HG03097 (cell line): ENCODE measurements at regions not wholly inside any gene's neighbourhood (a gene's known extent, or its start where the extent isn't known, plus 50 kb on each side); places are given as distances from the start of the nearest gene placed in this dataset.

ENCODE experiments used
- ATAC-seq: cut with Tn5 transposase; IDR thresholded peaks from one replicate; pipeline ENCODE4 v1.9.1; 2021; ENCODE audit not compliant: unreplicated experiment, low FRiP score

DNA sequence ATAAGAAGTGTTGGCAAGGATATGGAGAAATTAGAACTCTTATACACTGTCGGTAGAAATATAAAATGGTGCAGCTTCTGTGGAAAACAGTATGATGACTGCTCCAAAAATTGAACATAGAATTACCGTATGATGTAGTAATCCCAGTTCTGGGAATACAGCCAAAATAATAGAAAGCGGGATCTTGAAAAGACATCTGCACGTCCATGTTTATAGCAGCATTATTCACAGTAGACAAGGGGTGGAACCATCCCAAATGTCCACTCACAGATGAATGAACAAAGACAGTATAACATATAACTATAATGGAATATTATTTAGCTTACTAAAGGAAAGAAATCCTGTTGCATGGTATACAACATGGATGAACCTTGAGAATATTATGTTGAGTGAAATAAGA lies 257.7 kb downstream of the TDRD15 start:
- no peak for ATAC-seq

DNA sequence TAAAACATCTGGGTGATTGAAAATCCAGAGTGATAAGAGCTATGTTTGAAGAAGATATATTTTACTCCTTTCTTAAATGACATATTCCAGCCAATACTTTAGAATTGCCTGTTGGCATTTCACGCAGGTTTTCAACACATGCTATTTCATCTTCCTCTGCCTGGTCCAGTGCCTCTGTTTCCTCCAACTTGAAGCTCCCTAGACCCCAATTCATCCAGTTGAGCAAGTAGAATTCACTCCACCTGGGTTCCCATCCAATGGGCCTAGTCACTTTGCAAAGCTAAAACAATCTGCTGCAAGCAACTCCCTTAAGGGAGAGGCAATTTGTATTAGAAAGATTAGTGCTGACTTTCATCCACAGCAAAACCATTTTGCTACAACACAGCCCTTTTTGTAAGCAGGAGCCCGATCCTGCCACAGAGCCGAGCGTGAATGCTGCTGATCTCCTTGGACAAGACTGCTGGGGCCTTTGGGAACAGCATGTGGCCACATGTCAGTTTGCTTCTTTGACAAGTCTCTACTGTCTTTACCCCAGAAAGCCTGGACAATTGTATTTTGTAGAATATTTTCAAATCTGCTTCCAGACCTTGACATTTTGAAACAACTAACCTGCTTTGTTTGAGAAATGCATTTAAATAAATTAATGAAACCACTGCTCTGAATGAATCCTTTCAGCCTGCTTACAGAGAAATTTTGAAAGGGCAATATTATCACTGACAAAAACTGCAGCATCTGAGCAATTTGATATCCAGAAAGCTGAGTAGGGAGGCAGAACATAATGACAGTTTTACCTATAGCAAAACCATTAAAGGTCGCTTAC lies 259.1 kb downstream of the TDRD15 start:
- ATAC-seq = no peak

DNA sequence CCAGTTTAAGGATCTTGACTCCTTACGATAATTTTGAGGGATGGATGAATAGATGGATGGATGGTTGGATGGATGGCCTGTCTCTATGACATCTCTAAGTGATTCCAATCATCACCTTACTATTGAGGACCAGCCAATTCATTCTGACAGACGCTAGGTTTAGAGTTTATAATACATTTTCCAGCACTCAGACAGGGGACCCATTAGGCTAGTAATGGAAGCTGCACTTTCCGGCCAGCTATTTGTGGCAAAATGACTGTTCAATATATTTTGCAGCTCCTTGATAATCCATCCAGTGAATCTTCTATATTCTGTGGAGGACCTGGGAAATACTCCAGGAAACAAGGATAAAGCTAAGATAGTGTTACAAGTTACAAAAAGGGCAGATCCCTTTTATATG lies 262.9 kb downstream of the TDRD15 start:
- ATAC-seq = no peak

DNA sequence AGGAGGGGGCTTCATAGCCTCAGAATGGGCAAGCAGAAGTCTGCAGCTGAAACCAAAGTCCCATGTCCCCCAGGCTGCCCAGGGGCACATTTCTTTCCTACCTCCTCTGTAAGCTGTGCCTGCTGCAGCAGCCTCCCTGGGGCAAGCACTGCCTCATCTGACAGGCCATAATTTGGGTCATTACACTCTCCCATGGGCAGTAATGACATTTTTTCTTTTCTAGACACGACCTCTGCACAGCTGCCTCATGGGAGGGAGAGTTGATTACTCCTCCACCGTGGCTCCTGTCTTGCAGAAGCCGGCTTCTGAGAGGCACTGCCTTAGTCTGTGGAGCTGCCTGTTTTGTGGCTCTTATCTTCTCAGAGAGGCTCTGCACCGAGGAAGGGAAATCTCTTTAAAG lies 268.9 kb downstream of the TDRD15 start:
- no peak for ATAC-seq

DNA sequence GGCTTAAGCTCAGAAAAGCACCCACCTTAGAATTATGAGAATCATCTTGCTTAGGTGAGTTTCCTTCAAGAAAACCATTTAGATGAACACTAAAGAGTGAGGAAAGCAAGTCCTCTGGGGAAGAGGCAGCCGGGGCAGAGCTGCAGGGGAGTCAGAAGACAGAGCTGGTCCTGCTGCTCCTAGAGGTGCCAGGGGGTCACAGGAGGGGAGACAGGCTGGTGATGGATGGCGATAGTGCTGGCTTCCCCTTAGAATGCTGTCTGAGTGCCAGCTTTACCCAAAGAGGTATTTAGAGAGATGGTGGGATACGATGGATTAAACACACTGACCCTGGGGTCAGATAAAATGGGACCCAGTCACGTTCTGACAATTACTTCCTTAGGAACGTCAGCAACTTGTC lies 269.4 kb downstream of the TDRD15 start:
- no peak for ATAC-seq

DNA sequence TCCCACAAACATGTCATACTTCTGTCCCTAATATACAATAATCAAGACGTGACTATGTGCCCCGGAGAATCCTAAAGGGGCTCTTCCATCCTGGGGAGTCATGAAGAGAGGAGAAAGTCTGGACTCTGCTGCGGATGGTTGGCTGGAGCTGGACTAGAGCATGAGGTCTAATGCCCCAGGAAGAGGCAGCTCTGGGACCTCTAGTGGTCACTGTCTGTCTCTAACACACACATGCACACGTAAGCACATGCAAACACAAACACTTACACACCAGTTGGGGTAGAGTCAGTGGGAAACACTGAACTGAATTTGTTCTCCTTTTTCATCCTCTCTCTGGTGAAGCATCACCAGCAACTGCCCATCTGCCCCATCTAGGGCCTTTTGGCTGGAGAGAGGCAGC lies 271.6 kb downstream of the TDRD15 start:
- no peak for ATAC-seq

DNA sequence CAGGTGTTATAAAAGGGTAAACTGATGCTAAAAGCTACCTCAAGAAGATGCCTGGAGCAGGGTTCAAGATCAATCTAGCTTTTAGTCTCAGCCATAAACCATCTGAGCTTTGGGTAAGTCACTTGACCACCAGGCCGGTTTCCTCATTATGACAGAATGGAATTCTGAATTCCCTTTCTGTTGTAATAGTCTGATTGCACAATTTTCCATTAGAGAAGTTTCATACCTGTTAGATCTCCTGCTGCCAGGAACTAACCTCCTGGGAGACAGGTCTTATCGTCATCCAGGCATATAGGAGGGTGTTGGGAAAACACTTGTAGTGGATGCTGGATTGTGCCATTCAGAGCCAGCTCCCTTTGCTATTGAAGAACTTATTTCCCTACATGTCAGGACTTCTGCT lies 272.5 kb downstream of the TDRD15 start:
- ATAC-seq = no peak

DNA sequence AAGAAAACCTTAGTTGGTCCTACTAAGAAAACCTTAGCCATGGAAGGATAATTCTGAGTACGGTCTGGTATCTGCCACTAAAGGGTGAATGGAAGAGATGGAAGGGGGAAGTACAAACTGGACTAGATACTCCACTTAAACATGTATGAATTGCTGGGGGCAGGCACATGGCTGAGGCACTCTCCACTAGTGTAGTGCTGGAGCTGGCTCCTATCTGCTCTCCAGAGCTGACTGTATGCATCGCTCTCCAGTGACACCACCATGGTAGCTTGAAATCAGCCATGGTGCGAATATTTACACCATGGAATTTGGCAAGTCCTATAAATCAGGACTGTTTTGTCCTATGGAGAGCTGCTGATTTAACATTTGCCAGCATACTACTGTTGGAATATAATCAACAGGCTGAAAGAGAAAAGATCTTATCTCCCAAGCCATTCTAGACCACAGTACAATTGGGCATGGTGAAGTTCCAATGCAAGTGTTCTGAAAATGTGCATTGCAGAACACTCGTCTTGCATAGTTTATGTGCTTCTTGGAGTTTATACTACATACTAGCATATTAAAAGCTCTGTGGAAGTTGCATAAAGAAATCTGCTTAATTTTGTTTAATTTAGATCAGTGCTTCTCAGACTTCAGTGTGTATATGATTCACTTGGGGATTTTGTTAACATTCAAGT lies 277.4 kb downstream of the TDRD15 start:
- ATAC-seq = no peak

DNA sequence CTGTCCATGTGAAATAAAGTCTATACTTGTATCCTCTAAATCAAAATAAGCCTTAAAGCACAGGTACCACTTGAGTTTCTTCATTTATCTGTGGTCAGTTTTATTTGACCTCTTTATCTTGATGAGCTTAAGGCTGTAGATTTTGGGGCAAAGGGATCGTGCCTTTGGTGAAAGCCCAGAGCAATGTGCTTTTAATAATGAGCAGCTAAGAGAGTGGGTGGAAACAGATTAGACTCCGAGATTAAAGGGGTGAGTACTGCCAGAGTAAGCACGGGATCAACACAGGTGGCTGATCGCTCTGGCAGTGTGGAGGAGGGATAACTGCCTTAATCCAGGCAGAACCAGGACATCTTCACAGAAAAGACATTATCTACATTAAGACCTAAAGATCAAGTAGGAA lies 280.4 kb downstream of the TDRD15 start:
- no peak for ATAC-seq

DNA sequence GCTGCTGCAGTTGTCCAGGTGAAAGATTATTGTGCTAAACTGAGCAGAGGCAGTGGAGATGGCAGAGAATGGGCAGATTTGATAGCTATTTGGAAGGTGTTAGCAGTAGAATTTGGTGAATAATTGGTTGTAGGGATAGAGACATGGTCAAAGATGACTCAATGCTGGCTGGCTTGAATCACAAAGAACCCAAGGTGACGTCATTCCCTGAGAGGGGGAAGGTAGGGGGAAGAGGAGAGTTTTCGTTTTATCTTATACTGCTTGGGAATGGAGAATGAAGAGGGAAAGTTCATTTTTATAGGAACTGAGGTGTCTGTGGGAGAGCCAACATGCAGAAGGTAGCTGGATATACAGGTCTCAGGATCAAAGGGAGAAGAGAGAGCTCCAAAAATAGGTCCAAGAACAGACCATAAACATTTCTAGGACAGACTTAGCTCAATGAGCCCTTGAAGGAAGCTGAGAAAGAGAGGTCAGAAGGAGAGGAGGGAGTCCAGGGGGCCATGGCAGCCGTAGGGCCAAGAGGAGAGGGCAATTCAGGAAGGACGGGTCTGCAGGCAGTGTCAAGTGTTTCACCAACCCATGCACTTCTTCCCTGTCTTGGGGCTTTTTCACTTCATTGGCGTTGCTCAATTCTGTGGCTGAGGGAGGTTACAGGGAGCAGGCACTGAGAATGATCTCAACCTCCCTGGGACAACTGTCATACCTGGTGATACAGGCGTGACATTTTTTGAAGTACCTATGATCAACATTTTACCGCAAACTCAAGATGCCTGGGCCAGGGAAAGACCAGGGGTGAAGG lies 281.3 kb downstream of the TDRD15 start:
- ATAC-seq = no peak

DNA sequence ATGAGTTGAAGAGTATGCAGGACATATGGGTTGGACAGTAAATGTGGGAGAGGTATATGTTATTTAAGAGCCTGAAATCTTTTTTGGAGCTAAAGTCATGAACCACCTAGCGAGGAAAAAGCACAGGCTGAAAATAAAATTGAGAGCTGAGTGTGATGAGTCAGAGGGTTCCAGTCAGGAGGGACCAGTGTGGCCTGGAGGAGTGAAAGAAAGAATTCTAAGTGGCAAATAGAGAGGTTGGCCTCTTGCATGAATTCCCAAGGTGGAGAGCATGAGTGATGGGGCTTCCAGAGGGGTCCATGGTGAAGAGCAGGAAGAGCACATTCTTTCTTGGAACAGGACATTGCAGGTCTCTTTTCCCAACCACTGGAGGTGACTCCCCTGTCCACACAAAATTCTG lies 282.6 kb downstream of the TDRD15 start:
- ATAC-seq = no peak

DNA sequence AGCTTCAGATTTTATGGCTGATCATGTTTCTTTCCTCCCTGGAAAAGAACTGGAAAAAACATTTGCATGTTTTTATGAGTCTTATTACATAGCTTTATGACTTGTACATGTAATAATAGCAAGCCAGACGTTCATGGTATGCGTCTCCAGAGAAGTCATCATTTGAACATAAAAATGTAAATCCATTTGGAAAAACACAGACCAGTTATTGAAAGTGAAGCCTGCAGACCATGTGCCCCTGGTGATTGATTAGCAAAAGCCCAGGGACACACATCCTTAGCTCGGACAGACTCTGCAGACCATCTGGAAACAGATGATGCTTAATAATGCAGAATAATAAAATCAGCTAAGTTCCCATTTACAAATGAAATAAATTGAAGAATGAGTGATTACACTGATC lies 283.1 kb downstream of the TDRD15 start:
- no peak for ATAC-seq

DNA sequence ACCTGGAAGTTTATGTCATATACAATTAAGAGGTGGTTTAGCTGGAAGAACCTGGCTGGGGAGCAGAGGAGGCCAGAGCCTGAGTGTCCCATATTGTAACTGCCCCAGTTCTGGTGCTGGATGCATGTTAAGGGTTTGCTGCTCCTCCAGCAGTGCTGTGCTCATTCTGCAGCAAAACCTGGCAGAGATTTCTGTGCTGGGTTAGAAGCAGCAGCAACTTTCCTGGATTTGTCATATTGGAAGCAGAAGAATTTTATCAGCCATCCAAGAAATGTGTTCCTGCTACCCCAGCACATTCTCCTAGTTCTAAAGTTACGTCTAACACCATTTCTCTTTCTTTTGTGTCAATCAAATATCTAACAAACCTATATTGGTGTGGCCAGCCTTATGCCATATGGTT lies 284.1 kb downstream of the TDRD15 start:
- no peak for ATAC-seq

DNA sequence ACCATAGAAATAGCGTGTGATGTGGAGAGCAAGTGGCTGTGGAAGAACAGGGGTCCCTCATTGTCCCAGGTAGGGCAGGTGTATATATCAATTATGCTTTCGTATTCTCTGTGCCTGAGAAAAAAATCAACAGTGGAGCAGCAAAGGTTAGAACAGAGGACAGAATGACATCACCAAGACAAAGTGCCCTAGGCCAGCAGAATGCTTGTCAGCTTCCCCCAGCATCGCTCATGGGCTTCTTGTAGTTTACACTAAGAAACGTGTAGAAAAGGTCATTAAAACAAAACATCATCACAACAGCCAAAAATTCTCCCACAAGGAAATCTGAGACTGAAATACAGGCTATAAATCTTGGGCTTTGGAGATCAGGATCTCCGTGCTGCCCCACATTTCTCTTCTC lies 288.0 kb downstream of the TDRD15 start:
- no peak for ATAC-seq

DNA sequence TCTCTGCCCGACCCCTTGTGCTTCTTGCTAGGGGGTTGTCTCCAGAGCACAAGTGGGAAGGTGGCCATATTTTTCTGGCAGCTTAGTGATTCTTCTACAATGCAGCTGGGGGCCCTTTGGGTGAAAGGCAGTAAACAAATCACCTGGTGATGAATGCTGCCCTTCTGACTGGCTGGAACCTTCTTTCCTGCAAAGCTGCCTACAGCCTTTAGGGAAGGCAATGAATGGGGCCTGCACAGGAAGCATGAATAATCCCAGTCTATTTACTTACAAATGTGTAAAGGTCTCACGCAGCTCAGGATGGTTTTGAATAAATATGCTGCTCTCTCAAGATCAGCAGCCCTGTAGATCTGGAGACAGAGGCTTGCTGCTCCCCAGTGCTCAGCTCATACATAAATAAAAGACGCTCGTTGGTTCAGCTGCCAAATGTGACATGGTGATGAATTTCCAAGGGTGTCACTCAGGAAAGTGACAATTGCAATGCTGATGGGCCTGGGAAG lies 289.2 kb downstream of the TDRD15 start:
- no peak for ATAC-seq

DNA sequence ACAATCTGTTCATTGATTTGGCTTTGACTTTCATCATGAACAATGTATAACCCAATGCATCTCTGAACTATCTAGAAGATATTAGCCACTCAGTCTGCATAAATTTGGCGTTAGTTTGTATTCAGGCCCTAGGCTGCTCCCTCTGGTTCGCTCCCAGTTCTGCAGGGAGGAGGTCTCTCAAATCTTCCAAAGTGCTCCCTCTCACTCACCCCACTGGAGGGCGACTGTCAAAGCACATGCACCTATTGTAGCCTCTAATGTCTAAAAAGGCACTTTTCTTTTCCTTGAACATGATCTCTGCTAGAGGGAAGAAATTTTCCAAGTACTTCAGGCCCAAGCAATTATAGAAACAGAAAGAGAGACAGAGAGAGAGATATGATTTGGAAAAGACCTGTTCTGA lies 291.5 kb downstream of the TDRD15 start:
- ATAC-seq = no peak

DNA sequence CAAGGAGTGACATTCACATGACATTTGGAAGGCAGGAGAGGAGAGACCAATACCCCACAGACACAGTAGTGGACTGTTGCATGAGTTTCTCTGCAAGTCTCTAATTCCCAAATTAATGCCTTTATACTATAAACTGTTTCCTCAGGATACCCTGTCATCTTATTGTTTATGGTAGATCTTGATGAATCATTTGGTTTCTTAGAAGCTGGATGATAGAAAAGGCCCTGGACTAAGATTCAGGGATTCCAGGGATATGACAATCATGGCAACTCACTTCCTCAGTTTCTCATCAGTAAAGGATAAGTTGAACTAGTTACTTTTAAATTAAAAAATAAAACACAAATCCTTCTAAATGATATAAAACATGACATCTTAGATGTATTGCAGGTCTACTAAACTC lies 292.5 kb downstream of the TDRD15 start:
- no peak for ATAC-seq

DNA sequence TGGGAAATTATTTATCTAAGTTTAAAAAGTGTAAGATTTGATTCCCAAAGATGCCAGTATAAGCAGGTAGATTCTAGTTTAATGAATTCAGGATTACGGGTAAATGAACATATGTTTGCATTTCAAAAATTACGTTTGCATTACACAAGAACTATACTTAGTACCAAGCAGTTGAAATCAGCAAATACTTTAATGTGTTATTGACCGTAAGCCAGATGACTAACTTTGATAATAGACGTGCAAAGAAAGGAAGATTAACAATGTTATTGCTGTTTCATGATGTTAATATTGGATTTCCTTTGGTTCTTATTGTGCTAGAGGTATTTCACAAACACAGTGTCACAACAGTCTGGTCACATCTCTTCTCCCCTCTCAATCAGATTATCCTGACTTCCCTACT lies 294.7 kb downstream of the TDRD15 start:
- ATAC-seq = no peak

DNA sequence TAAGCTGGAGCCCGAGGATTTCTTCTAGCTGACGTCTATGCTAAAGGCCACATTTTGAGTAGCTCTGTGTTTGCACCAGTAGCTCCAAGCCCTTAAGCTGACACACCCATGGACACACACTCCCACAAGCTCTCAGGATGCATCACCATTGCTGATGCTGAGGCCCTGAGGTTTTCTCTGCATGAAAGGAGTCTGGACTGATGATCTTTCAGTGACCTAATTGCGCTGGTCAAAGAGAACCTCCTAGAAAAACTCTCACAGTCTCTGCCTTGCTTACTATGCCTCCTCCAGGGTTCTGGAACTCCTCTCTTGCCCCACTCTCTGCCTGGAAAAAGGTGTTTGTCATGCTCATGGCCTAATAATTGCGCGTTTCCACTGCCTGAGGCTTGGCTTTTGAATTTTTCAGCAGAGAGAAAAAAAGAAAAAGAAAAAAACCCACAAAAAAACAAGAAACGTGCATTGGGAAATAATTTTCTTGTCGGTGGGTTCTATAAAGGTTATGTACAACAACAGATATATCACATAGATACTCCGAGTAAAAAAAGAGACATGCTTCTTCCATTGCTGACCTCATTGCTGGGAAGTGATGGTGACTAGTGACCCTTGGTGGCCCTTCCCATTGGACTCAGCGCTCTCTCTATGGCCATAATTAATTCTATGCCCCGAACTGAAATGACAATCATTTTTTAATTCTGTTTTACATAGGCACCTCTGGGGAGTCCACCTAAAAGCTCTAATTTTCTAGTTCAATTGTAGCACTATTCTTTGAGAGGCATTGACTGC lies 297.0 kb downstream of the TDRD15 start:
- no peak for ATAC-seq

DNA sequence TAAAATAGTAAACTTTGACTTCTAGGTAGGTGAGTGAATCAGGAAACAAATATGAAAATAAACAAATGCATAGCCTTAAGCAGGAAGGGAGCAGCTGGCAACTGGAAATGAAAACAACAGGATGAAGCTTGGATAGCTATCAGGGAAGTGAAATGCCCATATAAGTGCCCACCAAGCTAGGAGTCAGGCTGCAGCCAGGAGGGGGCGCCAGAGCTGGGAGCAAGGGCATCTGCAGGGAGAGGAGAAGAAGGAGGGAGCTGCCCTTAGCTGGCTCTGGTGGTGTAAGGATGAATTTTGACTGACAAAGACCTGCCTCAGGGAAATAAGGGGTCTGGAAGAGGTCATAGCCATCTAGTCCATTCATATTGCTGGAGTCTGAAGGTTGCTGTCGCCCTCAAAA lies 298.3 kb downstream of the TDRD15 start:
- ATAC-seq = no peak
